ENCODE measurements at regions not wholly inside any gene's neighbourhood (a gene's known extent, or its start where the extent isn't known, plus 50 kb on each side); places are given as distances from the start of the nearest gene placed in this dataset.

DNA sequence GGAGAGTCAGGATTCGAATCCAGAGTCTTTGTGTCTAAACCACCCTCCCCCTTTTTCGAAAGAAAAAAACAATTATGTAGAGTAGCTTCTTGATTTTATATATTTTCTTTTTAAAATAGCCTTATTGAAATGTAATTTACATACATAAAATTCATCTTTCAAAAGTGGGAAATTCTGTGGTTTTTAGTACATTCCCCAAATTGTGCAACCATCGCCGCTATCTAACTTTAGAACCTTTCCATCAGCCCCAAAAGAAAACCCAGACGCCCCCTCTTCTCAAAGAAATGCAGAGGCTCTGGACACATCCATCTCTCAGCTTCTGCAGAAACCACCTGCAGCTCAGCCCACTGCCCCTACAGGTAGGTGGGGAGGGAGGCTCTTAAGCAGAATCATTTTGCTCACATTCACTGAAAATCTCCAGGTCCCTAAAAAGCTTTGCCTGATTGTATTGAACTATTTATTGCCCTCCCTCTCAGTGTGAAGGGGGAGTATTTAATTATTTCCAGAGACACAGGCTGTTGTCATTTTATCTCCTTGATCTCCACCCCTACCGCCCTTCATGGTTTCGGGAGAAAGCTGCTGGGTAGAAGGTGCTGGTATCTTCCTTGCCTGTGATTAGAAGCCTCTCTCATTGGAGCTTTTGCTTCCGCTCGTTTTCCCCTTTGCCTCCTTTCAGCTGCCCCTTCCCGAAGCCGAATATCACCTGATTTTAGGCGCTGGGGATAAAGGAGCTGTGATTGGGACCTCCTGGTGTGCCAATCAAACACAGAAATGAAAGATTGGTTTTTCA is 68.7 kb upstream of the KCNG1 start:
- no peak for DNase-seq

GRCh38 chr20:51089840-51090239 is 66.9 kb upstream of the KCNG1 start:
- DNase-seq = no peak

DNA sequence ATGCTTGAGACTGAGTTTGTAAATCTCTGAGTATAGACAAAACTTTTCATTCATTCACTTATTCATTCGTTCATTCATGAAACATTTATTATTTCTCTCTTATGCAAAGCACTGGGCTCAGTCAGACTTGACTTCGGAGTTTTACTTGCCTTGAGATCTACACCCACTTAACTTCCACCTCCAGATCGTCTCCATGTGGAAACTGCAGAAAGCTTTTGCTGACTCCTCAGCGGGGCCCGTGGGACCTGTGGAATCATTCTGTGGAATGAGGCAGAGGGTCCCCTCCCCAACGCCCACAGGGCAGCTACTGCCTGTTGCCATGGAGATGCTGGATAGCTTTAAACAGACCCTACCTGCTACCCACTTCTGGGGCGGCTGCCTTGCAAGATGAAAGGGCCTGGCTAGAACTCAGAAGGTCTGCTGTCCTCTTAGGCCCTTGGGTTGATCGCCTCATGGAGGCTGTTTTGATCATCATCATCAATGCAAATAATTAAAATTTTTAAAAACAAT is 66.4 kb upstream of the KCNG1 start:
- no peak for DNase-seq

DNA sequence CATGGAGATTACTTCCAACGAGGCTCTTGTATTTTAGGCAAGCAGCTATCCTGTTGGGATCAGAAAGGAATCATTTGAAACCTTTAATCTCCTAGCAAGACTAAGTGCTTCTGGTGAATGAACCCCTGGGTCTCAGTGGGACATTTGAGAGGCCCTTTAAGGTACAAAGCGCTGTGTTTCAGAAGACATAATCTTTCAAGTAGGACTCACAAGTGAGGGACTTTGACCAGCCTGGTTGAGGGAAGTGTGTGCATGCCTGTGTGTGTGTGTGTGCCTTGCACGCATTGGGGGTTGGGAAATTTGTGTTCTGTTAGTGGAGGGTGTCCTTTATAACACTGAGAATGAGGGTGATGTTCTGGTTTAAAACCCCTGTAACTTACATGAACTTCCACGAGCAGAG is 64.4 kb upstream of the KCNG1 start:
- no peak for DNase-seq

GRCh38 chr20:51085769-51086168 is 62.9 kb upstream of the KCNG1 start:
- DNase-seq = no peak

GRCh38 chr20:51084593-51085377 is 61.9 kb upstream of the KCNG1 start:
- no peak for DNase-seq

DNA sequence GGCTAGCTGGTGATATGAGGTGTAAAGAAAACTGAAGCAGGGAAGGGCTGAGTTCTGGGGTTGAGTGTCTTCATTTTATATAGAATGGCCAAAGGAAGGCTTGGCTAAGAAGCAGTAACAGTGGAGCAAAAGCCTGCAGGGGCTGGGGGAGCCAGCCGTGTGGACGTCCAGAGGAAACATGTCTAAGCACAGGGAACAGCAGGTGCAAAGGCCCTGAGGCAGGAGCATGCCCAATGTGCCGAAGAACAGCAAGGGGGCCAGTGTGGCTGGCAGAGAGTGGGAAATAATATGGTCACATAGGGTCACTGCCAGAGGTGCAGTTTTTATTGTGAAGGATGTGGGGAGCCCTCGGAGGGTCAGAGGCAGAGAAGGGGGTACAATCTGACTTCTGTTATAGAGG is 60.5 kb upstream of the KCNG1 start:
- DNase-seq = no peak

DNA sequence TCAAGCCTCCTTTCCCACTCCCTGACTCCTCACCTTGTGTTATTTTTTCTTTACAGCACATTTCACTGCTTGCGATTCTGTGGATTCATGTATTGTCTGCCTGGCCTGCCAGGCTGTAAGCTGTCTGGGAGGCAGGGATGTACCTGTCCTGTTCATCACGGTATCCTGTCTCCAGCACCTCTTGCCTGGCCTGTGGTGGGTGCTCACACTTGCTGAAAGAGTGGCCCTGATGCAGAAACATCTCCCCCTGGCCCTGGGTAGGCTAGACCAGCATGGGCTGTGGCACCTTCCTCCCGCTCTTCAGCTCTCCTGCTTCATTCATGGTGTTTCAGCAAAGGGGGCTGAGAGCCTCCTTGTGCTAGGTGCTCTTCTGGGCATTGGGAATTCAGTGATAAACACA is 60.1 kb upstream of the KCNG1 start:
- DNase-seq = no peak

- no peak for DNase-seq
These were observed 57.6 kb upstream of the KCNG1 start for GRCh38 chr20:51080516-51080915.

- no peak for DNase-seq
These were observed 56.6 kb upstream of the KCNG1 start for GRCh38 chr20:51079488-51079887.

DNA sequence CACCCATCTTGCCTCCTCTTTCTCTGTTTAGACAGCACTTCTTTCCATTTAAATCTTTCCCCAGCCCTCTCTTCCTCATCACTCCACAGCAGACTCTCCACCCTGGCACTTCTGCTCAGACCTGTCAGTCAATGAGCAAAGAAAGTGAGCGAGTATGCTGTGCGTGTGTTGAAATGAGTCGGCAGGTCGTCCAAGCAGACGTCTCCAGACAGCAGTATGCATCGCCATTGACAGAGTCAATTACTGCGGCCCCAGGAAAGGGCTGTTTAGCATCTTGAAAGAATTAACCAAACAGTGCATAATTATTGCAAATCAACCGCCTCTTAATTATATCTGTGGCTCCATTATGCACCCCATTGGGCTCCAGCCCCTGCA is 54.8 kb upstream of the KCNG1 start:
- DNase-seq = no peak

GRCh38 chr20:51076786-51077685 is 54.1 kb upstream of the KCNG1 start:
- no peak for DNase-seq

DNA sequence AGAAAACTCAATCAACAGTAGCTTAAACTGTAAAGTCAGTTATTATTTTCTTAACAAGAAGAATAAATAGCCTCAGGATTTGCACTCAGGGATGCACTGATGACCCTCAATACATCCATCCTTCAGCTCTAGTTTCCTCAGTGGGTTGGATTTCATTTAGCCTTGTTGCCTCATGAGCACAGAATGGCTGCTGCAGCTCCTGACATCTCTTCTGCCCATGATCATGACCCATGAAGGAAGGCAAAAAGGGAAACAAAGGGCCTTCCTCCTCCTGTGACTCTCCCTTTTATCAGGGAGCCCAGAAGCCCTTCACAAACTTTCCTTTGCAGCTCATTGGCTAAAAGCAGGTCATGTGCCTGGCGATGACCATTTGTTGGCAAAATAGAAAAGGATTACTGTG is 51.2 kb upstream of the KCNG1 start:
- DNase-seq = no peak
